ENCODE measurements at regions not wholly inside any gene's neighbourhood (a gene's known extent, or its start where the extent isn't known, plus 50 kb on each side); places are given as distances from the start of the nearest gene placed in this dataset.

DNA sequence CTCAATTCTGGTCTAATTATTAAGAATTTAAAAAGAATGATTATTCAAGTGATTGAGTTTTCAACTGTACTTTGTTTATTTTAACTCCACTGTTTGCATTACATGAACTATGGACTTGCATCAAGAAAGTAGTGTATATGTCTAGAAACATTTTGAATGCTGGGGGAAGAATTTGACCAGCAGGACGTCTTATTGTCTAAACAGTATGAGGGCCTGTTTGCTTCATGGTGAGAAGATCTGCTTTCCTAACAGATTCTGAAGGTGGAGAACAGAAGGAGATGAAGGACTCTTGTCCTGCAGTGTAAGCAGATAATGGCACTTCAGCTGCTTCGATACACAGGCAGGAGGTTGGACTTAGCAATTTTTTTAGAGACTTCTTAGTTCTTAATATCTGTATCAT is 176.0 kb downstream of the DACT1 start:
- H3K4me1 ChIP-seq (ENCODE audit: control insufficient read depth, extremely low read depth, insufficient read depth, low read length), result no peaks in the 10 kb centered on the region
- H3K4me2 ChIP-seq (ENCODE audit: control insufficient read depth, extremely low read depth, insufficient read depth, low read depth, low read length), result no peak overlapping the region
- H3K36me3 ChIP-seq (ENCODE audit: control insufficient read depth in 2 of 2, extremely low read depth in 1 of 2, insufficient read depth in 2 of 2, low read length in 2 of 2), result no peaks in the 10 kb centered on the region
- FAIRE-seq, result no peak
- dilution Hi-C loops (cut with MboI; ENCODE audit: extremely low pct_ligation_motif_present, low sequenced_read_pairs), result no loop called here
- H3K79me2 ChIP-seq (ENCODE audit: control insufficient read depth, insufficient read depth, low read length), result no peaks in the 10 kb centered on the region
- H4K20me1 ChIP-seq (ENCODE audit: control insufficient read depth, extremely low read depth, insufficient read depth, low read length), result no peaks in the 10 kb centered on the region
- DNase-seq (ENCODE audit: low read depth, low spot score), result no peak
- no peaks in the 10 kb centered on the region for H3K27me3 ChIP-seq (ENCODE audit: control insufficient read depth, extremely low read depth, insufficient read depth, low read length)
- no peaks in the 10 kb centered on the region for H3K9me1 ChIP-seq (ENCODE audit: control insufficient read depth, extremely low read depth, insufficient read depth, low read length)
- H2AFZ ChIP-seq (ENCODE audit: control insufficient read depth, low read length), result no peak overlapping the region
- H3K9ac ChIP-seq (ENCODE audit: control insufficient read depth, extremely low read depth, insufficient read depth, low read length), result no peak overlapping the region
- H3K27ac ChIP-seq (ENCODE audit: control insufficient read depth, insufficient read depth, low read length), result no peak overlapping the region
- no peaks in the 10 kb centered on the region for H3K9me3 ChIP-seq (ENCODE audit: control insufficient read depth, low read depth, low read length)
- TF ChIP-seq, protein P1, sequence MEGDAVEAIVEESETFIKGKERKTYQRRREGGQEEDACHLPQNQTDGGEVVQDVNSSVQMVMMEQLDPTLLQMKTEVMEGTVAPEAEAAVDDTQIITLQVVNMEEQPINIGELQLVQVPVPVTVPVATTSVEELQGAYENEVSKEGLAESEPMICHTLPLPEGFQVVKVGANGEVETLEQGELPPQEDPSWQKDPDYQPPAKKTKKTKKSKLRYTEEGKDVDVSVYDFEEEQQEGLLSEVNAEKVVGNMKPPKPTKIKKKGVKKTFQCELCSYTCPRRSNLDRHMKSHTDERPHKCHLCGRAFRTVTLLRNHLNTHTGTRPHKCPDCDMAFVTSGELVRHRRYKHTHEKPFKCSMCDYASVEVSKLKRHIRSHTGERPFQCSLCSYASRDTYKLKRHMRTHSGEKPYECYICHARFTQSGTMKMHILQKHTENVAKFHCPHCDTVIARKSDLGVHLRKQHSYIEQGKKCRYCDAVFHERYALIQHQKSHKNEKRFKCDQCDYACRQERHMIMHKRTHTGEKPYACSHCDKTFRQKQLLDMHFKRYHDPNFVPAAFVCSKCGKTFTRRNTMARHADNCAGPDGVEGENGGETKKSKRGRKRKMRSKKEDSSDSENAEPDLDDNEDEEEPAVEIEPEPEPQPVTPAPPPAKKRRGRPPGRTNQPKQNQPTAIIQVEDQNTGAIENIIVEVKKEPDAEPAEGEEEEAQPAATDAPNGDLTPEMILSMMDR (optimal IDR thresholded peaks at IDR 0.05 in 1 of 3, IDR thresholded peaks at IDR 0.05 in 1 of 3, conservative IDR thresholded peaks at IDR 0.05 in 1 of 3; ENCODE audit: extremely low read depth in 1 of 3, insufficient read depth in 2 of 3, low read length in 3 of 3), result no peak
- no peak overlapping the region for H3K4me3 ChIP-seq (ENCODE audit: control insufficient read depth in 2 of 3, extremely low read depth in 1 of 3, insufficient read depth in 2 of 3, low read depth in 1 of 3, low read length in 3 of 3)

DNA sequence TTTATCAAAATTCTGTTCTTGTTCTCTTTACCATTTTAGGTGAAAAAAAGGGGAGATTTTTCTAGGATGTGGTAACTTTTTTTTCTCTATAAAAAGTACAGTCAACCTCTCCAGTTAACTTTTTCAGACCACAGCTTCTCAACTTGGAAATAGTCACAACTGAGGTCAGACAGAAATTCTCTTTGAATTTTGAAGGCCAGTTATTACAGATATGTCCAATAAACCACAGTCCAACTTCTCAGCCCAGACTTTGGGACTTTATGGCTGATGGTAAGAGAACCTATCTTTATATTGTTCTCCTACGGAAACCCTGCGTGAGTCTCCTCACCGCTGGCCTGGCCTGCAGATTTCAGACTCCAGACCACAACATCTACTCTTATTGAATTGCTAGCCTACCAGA is 176.7 kb downstream of the DACT1 start:
- Histone ChIP-seq H3K9me3 (ENCODE audit: control insufficient read depth, low read depth, low read length) (no peaks in the 10 kb centered on the region), H4K20me1 (ENCODE audit: control insufficient read depth, extremely low read depth, insufficient read depth, low read length) (no peaks in the 10 kb centered on the region), H3K36me3 (ENCODE audit: control insufficient read depth in 2 of 2, extremely low read depth in 1 of 2, insufficient read depth in 2 of 2, low read length in 2 of 2) (no peaks in the 10 kb centered on the region), H3K79me2 (ENCODE audit: control insufficient read depth, insufficient read depth, low read length) (no peaks in the 10 kb centered on the region), H3K4me1 (ENCODE audit: control insufficient read depth, extremely low read depth, insufficient read depth, low read length) (no peaks in the 10 kb centered on the region), H3K9ac (ENCODE audit: control insufficient read depth, extremely low read depth, insufficient read depth, low read length) (no peak overlapping the region), H3K27ac (ENCODE audit: control insufficient read depth, insufficient read depth, low read length) (no peak overlapping the region), H3K4me3 (ENCODE audit: control insufficient read depth in 2 of 3, extremely low read depth in 1 of 3, insufficient read depth in 2 of 3, low read depth in 1 of 3, low read length in 3 of 3) (no peak overlapping the region), H3K27me3 (ENCODE audit: control insufficient read depth, extremely low read depth, insufficient read depth, low read length) (no peaks in the 10 kb centered on the region), H3K4me2 (ENCODE audit: control insufficient read depth, extremely low read depth, insufficient read depth, low read depth, low read length) (no peak overlapping the region), H3K9me1 (ENCODE audit: control insufficient read depth, extremely low read depth, insufficient read depth, low read length) (no peaks in the 10 kb centered on the region), H2AFZ (ENCODE audit: control insufficient read depth, low read length) (no peak overlapping the region)
- DNase-seq (ENCODE audit: low read depth, low spot score) (no peak), FAIRE-seq (no peak)
- TF ChIP-seq, protein P1 (optimal IDR thresholded peaks at IDR 0.05 in 1 of 3, IDR thresholded peaks at IDR 0.05 in 1 of 3, conservative IDR thresholded peaks at IDR 0.05 in 1 of 3; ENCODE audit: extremely low read depth in 1 of 3, insufficient read depth in 2 of 3, low read length in 3 of 3), result no peak
- TF ChIP-seq EZH2 (IDR thresholded peaks at IDR 0.05; ENCODE audit: low read length), result no peak
- dilution Hi-C loops (cut with MboI; ENCODE audit: extremely low pct_ligation_motif_present, low sequenced_read_pairs), result no loop called here

Measured in keratinocyte (primary cell).